GM12872 (cell line): ENCODE measurements at regions not wholly inside any gene's neighbourhood (a gene's known extent, or its start where the extent isn't known, plus 50 kb on each side); places are given as distances from the start of the nearest gene placed in this dataset.

Experiments
- TF ChIP-seq, protein P1 (sequence below): IDR thresholded peaks from 3 replicates; pipeline ENCODE4 v1.5.1; 2011; ENCODE audit warnings: low read depth, mild to moderate bottlenecking, low read length, moderate library complexity; ENCODE audit not compliant: insufficient read depth

DNA sequence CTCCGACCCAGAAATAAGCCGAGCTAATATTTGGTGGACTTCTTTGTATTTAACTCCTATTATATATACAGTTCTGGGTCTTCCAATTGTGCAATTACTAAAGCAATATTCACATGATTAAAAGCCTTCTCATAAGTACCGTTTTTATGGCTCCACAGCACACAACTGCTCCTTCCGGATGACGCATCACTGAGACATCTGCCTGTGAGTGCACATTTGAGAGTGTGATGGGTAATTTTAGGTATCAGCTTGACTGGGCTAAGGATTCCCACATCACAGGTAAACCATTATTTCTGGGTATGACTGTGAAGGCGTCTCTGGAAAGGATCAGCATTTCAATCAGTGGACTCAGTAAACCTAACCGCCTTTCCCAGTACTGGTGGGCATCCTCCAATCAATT is 77.5 kb upstream of the SYK start:
- TF ChIP-seq, protein P1, sequence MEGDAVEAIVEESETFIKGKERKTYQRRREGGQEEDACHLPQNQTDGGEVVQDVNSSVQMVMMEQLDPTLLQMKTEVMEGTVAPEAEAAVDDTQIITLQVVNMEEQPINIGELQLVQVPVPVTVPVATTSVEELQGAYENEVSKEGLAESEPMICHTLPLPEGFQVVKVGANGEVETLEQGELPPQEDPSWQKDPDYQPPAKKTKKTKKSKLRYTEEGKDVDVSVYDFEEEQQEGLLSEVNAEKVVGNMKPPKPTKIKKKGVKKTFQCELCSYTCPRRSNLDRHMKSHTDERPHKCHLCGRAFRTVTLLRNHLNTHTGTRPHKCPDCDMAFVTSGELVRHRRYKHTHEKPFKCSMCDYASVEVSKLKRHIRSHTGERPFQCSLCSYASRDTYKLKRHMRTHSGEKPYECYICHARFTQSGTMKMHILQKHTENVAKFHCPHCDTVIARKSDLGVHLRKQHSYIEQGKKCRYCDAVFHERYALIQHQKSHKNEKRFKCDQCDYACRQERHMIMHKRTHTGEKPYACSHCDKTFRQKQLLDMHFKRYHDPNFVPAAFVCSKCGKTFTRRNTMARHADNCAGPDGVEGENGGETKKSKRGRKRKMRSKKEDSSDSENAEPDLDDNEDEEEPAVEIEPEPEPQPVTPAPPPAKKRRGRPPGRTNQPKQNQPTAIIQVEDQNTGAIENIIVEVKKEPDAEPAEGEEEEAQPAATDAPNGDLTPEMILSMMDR = no peak

DNA sequence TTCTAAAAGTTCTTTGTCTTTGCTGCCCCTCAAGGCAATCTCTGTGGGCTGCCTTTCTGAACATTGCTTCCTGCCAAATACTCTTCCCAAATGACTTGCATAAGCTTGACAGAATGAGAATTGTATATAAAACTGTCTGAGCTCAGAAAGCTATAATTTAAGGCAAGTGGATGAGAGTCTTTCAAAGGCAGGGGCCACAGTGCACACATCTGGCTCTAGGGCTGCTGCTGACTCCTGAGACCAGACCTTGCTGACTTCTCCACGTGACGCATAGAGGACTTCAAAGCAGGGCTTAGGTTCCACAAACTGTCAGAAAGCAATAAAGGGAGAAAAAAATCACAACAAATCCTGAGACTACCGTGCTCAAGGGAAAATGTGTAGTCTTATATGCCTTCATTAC is 79.4 kb upstream of the DIRAS2 start:
- TF ChIP-seq, protein P1 = no peak

DNA sequence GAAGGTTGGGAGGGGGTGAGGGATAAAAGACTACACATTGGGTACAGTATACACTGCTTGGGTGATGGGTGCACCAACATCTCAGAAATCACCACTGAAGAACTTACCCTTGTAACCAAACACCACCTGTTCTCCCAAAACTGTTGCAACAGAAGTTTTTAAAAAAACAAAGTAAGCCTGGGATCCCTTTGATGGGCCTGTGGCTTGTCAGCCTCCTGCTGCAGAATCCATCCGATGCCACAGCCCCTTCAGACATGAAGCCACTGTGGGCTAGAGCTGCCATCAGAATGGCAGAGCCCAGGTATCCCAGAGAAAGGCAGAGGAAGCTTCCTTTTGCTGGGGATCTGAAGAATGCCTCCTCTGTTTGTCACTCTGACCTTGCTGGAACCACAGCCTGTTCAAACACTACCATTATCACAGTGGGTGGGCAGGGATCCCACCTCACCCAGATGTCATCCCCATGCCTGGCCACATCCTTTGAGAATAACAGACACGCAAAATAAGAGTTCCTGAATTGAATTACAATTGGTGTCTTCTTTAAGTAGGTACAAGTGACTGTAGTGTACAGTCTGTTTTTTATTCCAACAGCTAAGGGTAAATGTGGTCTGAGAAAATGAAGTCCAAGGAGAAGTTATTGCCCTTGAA is 78.1 kb upstream of the DIRAS2 start:
- TF ChIP-seq, protein P1 = no peak

DNA sequence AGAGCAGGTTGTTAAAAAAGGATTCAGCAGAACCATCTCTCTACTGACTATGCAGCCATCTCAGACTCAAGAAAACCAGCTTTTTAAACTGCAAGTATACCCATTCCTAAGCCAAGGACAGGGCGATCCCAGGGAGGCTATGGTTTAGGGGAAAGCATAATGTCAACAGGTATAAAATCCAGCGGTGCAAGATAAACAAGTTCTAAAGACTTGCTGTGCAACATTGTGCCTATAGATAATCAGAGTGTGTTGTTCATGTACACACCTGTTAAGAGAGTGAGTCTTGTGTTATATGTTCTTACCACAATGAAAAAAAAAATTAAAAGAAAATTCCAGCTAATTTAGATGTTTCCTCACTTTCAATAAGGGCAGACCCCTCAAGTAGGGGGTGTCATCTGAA is 63.6 kb upstream of the DIRAS2 start:
- TF ChIP-seq, protein P1 = no peak

DNA sequence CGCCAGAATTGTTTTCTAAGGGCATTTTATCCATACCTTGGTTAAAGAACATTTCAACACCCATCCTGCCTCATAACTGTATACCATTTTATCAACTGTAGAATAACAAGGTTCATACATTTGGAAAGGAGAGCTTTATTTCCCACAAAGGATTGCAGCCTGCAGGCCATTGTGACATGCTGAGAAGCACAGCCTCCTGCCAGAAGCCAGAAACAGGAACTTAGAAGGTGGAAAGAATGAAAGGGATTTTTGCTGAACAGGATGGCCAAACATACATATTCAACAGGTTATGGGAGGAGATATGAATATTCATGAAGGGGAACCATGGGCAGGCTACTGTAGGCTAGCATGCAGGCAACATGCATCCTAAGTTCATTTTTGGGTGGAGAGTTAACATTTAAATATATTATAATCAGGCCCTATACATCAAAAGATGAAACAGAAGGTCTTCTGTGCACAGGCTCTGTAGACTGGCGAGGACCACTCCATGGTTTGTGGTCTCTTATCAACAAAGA is 59.9 kb upstream of the DIRAS2 start:
- TF ChIP-seq, protein P1 = no peak

DNA sequence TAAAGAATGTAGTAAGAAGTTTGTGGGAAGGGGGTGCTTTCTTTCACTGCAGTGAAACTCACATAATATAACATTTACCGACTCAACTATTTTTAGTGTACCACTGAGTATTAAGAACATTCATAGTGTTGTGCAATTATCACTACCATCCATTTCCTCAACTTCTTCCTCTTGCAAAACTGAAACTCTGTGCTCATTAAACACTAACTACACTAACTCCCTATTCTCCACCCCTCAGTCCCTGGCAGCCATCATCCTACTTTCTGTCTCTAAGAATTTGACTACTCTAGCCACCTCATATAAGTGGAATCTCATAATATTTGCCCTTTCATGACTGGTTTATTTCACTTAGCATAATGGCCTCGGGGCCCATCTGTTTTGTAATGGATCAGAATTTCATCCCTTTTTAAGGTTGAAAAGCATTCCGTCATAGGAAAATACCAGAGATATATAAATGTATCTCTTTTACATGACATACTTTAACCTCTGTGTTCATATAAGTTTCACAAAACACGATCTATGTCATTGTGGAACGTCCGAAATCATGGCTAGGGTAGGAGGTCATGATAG is 56.3 kb upstream of the DIRAS2 start:
- TF ChIP-seq, protein P1 = no peak

DNA sequence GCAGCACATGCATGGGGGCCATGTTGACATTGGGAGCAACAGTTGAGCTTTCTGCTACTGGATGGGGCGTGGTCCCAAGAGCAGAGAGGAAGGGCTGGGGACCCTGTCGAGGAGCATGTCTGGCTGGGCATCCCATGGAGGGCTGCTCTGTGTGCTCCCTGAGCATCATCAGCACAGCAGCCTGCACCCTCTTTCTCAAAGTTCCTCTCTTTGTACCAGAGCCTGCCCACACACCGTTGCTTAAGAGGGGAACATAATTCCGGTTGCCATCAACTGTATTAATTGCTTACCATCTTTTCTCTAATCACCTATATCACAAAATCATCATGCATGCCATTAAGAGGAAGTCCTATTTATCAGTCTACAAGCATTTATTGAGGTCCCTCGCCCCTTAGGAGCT is 55.2 kb upstream of the DIRAS2 start:
- TF ChIP-seq, protein P1 = no peak
